HL-60 (cell line): ENCODE measurements at regions not wholly inside any gene's neighbourhood (a gene's known extent, or its start where the extent isn't known, plus 50 kb on each side); places are given as distances from the start of the nearest gene placed in this dataset.

Experiments used
- DNase-seq, 2 experiments: peaks; one replicate each; pipeline ENCODE4 v3.0.0-alpha.2; 2010 to 2020; ENCODE audit warnings: low read depth in 1 of 2, low spot score in 1 of 2
- H3K27ac ChIP-seq: fragments of 250-450 bp; sonication (Bioruptor Pico); replicated peaks from 2 replicates; pipeline ENCODE4 v1.5.1; 2020; ENCODE audit warnings: mild to moderate bottlenecking, moderate library complexity
- H3K27me3 ChIP-seq: fragments of 250-450 bp; sonication (Bioruptor Pico); 2 replicates; pipeline ENCODE4 v1.5.1; 2021; ENCODE audit warnings: mild to moderate bottlenecking, moderate library complexity; ENCODE audit not compliant: insufficient read depth, poor library complexity, severe bottlenecking
- H3K4me3 ChIP-seq: replicated peaks from 2 replicates; pipeline ENCODE4 v1.5.1; 2011; ENCODE audit warnings: mild to moderate bottlenecking, control low read depth, low read length; ENCODE audit not compliant: insufficient read depth
- GABPA ChIP-seq: IDR thresholded peaks from 2 replicates; pipeline ENCODE4 v1.6.1; 2012; ENCODE audit warnings: low read depth
- POLR2AphosphoS5 ChIP-seq: IDR thresholded peaks from 2 replicates; pipeline ENCODE4 v1.6.1; 2012; ENCODE audit warnings: low read depth
- SPI1 ChIP-seq: IDR thresholded peaks from 2 replicates; pipeline ENCODE4 v1.6.1; 2012; ENCODE audit warnings: low read depth, mild to moderate bottlenecking, borderline replicate concordance
- TF ChIP-seq, protein P1 (sequence below): IDR thresholded peaks from one replicate; pipeline ENCODE4 v1.5.1; 2011; ENCODE audit warnings: low read length, control low read depth, inconsistent platforms; ENCODE audit not compliant: insufficient read depth
- TF ChIP-seq, protein P2 (sequence below): IDR thresholded peaks from 2 replicates; pipeline ENCODE4 v1.6.1; 2012; ENCODE audit warnings: low read depth; ENCODE audit not compliant: insufficient replicate concordance

DNA sequence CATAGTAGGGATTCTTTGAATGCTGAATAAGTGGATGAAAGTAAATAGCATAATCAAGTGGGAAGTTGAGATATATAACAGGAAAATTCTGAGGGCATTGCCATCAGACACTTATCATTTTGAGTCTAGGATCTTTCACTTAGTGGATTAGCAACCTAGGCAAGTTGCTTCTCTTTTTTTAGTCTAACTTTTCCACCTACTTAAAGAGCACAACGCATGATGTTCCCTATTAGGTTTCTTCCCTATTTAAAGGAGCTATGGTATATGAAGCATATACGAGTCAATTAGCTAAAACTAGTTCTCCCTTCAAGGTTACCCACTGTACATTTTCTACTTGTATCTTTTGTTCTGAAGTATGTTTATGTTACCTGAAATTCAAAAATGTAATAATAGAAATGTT lies 67.1 kb upstream of the HS3ST1 start:
- no peak overlapping the region for H3K4me3 ChIP-seq
- H3K27ac ChIP-seq, result no peak overlapping the region
- DNase-seq, result no peak
- TF ChIP-seq SPI1 (no peak), GABPA (no peak), POLR2AphosphoS5 (no peak)
- TF ChIP-seq, protein P1, sequence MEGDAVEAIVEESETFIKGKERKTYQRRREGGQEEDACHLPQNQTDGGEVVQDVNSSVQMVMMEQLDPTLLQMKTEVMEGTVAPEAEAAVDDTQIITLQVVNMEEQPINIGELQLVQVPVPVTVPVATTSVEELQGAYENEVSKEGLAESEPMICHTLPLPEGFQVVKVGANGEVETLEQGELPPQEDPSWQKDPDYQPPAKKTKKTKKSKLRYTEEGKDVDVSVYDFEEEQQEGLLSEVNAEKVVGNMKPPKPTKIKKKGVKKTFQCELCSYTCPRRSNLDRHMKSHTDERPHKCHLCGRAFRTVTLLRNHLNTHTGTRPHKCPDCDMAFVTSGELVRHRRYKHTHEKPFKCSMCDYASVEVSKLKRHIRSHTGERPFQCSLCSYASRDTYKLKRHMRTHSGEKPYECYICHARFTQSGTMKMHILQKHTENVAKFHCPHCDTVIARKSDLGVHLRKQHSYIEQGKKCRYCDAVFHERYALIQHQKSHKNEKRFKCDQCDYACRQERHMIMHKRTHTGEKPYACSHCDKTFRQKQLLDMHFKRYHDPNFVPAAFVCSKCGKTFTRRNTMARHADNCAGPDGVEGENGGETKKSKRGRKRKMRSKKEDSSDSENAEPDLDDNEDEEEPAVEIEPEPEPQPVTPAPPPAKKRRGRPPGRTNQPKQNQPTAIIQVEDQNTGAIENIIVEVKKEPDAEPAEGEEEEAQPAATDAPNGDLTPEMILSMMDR, result no peak
- TF ChIP-seq, protein P2, sequence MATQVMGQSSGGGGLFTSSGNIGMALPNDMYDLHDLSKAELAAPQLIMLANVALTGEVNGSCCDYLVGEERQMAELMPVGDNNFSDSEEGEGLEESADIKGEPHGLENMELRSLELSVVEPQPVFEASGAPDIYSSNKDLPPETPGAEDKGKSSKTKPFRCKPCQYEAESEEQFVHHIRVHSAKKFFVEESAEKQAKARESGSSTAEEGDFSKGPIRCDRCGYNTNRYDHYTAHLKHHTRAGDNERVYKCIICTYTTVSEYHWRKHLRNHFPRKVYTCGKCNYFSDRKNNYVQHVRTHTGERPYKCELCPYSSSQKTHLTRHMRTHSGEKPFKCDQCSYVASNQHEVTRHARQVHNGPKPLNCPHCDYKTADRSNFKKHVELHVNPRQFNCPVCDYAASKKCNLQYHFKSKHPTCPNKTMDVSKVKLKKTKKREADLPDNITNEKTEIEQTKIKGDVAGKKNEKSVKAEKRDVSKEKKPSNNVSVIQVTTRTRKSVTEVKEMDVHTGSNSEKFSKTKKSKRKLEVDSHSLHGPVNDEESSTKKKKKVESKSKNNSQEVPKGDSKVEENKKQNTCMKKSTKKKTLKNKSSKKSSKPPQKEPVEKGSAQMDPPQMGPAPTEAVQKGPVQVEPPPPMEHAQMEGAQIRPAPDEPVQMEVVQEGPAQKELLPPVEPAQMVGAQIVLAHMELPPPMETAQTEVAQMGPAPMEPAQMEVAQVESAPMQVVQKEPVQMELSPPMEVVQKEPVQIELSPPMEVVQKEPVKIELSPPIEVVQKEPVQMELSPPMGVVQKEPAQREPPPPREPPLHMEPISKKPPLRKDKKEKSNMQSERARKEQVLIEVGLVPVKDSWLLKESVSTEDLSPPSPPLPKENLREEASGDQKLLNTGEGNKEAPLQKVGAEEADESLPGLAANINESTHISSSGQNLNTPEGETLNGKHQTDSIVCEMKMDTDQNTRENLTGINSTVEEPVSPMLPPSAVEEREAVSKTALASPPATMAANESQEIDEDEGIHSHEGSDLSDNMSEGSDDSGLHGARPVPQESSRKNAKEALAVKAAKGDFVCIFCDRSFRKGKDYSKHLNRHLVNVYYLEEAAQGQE, result no peak
- no peaks in the 10 kb centered on the region for H3K27me3 ChIP-seq

DNA sequence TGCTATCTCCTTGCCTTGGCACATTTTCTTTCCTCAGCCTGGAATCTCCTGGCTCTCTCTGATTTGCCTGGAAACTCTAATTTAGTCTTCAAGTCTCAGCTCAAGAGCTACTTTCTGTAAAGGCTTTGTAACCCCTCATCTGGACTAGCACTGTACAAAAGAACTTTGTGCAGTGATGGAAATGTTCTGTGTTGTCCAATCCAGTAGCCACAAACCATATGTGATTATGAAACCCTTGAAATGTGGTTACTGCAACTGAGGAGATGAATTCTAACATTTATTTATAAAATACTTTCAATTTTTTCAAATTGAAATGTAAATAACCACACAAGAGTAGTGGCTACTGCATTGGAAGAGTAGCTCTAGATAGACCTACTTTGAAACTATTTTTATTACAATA lies 66.6 kb upstream of the HS3ST1 start:
- Histone ChIP-seq H3K4me3 (no peak overlapping the region), H3K27ac (no peak overlapping the region), H3K27me3 (no peaks in the 10 kb centered on the region)
- DNase-seq, result no peak
- TF ChIP-seq POLR2AphosphoS5, result no peak
- no peak for TF ChIP-seq GABPA
- TF ChIP-seq, protein P1, result no peak
- TF ChIP-seq SPI1, result no peak
- TF ChIP-seq, protein P2, result no peak

DNA sequence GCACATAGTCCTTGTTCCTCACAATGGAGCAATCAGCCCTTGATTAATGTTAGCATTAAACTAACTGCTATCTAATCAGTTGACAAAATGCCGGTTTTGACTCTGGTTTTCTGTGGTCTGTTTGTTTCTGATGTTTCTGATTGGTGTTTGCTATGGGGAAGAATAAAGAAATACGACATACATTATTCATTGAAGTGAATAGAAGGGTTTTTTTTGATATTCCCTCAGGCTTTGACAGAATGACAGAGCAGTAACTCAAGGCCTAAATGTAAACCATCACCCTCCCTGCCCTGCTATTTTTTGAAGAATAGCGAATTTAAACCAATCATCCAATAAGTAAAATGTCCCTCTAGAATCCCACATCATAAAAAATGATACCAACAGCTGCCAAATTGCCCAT lies 65.5 kb upstream of the HS3ST1 start:
- H3K27me3 ChIP-seq, result no peaks in the 10 kb centered on the region
- no peak for DNase-seq
- TF ChIP-seq POLR2AphosphoS5, result no peak
- no peak for TF ChIP-seq GABPA
- TF ChIP-seq, protein P1, result no peak
- TF ChIP-seq SPI1, result no peak
- TF ChIP-seq, protein P2, result no peak
- no peak overlapping the region for H3K27ac ChIP-seq
- no peak overlapping the region for H3K4me3 ChIP-seq
